Vagina (tissue), 2 donors: ENCODE measurements at regions not wholly inside any gene's neighbourhood (a gene's known extent, or its start where the extent isn't known, plus 50 kb on each side); places are given as distances from the start of the nearest gene placed in this dataset.

Experiments
- DNase-seq, 2 donors: peaks; one replicate each; pipeline ENCODE4 v3.0.0-alpha.2; 2017; ENCODE audit errors: extremely low spot score in 2 of 2
- H3K27ac ChIP-seq: fragments of 200-600 bp; sonication (generic); one replicate; pipeline ENCODE4 v1.5.1; 2019
- H3K27me3 ChIP-seq: fragments of 200-600 bp; sonication (generic); one replicate; pipeline ENCODE4 v1.5.1; 2019
- H3K36me3 ChIP-seq, 2 donors: fragments of 200-600 bp; sonication (generic); one replicate each; pipeline ENCODE4 v1.5.1; 2017 to 2019
- H3K4me1 ChIP-seq: fragments of 200-600 bp; sonication (generic); one replicate; pipeline ENCODE4 v1.5.1; 2019
- H3K4me3 ChIP-seq, 2 donors: fragments of 200-600 bp; sonication (generic); 1 replicate in 1 of 2; 2 replicates in 1 of 2; pipeline ENCODE4 v1.5.1; 2016 to 2019
- H3K9me3 ChIP-seq: fragments of 200-600 bp; sonication (generic); one replicate; pipeline ENCODE4 v1.5.1; 2019
- POLR2A ChIP-seq, 2 donors: fragments of 450-650 bp; IDR thresholded peaks; one replicate each; pipeline ENCODE4 v1.6.1; 2017; ENCODE audit warnings: antibody characterized with exemption in 2 of 2, mild to moderate bottlenecking in 2 of 2, moderate library complexity in 2 of 2
- POLR2AphosphoS5 ChIP-seq, 2 donors: sonication (generic); formaldehyde crosslinking; IDR thresholded peaks; one replicate each; pipeline ENCODE4 v1.9.0; 2017; ENCODE audit warnings: antibody characterized with exemption in 2 of 2, mild to moderate bottlenecking in 2 of 2, low read depth in 1 of 2; ENCODE audit not compliant: insufficient read depth in 1 of 2
- intact Hi-C: fragments of 100-400 bp; cut with DNase I; formaldehyde crosslinking; loops from one replicate; pipeline ENCODE4 v1.15.1; 2023
- TF ChIP-seq, protein P1 (sequence below), 3 experiments: fragments of 450-650 bp in 2 of 3; fragments of 200-600 bp in 1 of 3; sonication (generic) in 1 of 3; IDR thresholded peaks; one replicate each; pipeline ENCODE4 v1.5.1; 2017 to 2019; ENCODE audit warnings: antibody characterized with exemption in 3 of 3, mild to moderate bottlenecking in 2 of 3, moderate library complexity in 2 of 3

GRCh38 chr2:188645986-188646385 is 328.2 kb upstream of the COL3A1 start:
- no peaks in the 10 kb centered on the region for H3K36me3 ChIP-seq
- no peak for DNase-seq
- no peaks in the 10 kb centered on the region for H3K27me3 ChIP-seq
- intact Hi-C loops: no loop called here
- H3K9me3 ChIP-seq: no peaks in the 10 kb centered on the region
- H3K27ac ChIP-seq: no peak overlapping the region
- H3K4me1 ChIP-seq: no peaks in the 10 kb centered on the region
- TF ChIP-seq POLR2AphosphoS5 (IDR thresholded peaks at IDR 0.05; ENCODE audit: insufficient read depth in 1 of 2, low read depth in 1 of 2): no peak
- TF ChIP-seq, protein P1, sequence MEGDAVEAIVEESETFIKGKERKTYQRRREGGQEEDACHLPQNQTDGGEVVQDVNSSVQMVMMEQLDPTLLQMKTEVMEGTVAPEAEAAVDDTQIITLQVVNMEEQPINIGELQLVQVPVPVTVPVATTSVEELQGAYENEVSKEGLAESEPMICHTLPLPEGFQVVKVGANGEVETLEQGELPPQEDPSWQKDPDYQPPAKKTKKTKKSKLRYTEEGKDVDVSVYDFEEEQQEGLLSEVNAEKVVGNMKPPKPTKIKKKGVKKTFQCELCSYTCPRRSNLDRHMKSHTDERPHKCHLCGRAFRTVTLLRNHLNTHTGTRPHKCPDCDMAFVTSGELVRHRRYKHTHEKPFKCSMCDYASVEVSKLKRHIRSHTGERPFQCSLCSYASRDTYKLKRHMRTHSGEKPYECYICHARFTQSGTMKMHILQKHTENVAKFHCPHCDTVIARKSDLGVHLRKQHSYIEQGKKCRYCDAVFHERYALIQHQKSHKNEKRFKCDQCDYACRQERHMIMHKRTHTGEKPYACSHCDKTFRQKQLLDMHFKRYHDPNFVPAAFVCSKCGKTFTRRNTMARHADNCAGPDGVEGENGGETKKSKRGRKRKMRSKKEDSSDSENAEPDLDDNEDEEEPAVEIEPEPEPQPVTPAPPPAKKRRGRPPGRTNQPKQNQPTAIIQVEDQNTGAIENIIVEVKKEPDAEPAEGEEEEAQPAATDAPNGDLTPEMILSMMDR (IDR thresholded peaks at IDR 0.05): no peak
- no peak for TF ChIP-seq POLR2A (IDR thresholded peaks at IDR 0.05)
- H3K4me3 ChIP-seq: no peak overlapping the region

- no peaks in the 10 kb centered on the region for H3K36me3 ChIP-seq
- TF ChIP-seq, protein P1 (IDR thresholded peaks at IDR 0.05): no peak
- no peak for TF ChIP-seq POLR2A (IDR thresholded peaks at IDR 0.05)
- TF ChIP-seq POLR2AphosphoS5 (IDR thresholded peaks at IDR 0.05; ENCODE audit: insufficient read depth in 1 of 2, low read depth in 1 of 2): no peak
- no peaks in the 10 kb centered on the region for H3K9me3 ChIP-seq
- no peak for DNase-seq
- intact Hi-C loops: no loop called here
- no peaks in the 10 kb centered on the region for H3K27me3 ChIP-seq
- no peak overlapping the region for H3K4me3 ChIP-seq
- no peaks in the 10 kb centered on the region for H3K4me1 ChIP-seq
- H3K27ac ChIP-seq: no peak overlapping the region
Observed at GRCh38 chr2:188647430-188648070, 326.6 kb upstream of the COL3A1 start.

DNA sequence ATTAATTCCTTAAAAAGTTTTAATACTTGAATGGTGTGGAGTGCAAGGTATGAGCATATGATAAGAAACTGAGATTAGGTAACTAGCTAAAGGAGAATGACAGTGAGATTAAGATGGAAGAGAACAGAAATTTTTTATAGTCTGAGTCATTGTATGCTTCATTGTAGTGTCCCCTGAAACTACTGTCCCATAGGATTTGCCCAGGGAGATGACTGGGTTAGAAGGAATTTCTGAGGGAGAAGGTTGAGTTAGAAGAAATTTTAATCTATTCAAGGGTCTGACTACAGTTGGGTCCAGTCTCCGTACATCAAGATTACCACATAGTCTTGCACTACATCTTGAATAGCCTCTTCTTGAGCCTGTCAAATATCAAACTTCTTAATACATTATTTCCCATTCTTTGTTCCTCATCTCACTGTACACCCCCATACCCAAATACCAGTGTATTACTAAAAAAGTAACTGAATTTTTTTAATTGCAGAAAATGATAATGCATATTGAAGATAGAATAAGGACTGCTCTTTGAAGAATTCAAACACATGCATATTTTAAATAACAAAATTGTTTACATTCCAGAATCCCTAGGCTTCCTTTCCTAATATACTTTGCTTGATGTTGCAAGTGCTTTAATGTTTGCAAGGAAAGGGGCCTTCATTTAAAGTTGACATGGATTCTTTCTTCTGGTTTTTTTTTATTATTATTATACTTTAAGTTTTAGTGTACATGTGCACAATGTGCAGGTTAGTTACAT is 314.3 kb upstream of the COL3A1 start:
- H3K4me1 ChIP-seq: no peaks in the 10 kb centered on the region
- TF ChIP-seq, protein P1 (IDR thresholded peaks at IDR 0.05): no peak
- TF ChIP-seq POLR2A (IDR thresholded peaks at IDR 0.05) (no peak), POLR2AphosphoS5 (IDR thresholded peaks at IDR 0.05; ENCODE audit: insufficient read depth in 1 of 2, low read depth in 1 of 2) (no peak)
- DNase-seq: no peak
- no peaks in the 10 kb centered on the region for H3K9me3 ChIP-seq
- no peak overlapping the region for H3K4me3 ChIP-seq
- no peaks in the 10 kb centered on the region for H3K36me3 ChIP-seq
- no peaks in the 10 kb centered on the region for H3K27me3 ChIP-seq
- intact Hi-C loops: no loop called here
- no peak overlapping the region for H3K27ac ChIP-seq

DNA sequence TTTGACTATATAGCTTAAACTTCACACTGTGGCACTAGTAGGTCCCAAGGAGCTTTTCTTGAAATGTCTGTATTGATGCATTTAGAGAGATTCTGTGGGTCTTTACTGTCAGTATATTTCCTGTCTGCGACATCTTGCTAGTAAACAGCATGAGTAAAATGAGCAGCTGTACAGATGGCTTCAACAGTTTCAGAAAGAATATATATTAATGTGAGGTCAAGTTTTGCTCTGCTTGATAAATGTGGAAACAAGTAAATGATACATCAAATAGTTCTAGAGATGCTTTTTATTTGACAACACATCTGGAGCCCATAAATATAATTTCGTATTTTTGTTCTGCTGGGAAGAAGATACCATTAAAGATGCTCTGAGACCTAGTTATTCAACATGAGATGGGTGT is 310.9 kb upstream of the COL3A1 start:
- no peak overlapping the region for H3K4me3 ChIP-seq
- H3K27me3 ChIP-seq: no peaks in the 10 kb centered on the region
- DNase-seq: no peak
- H3K27ac ChIP-seq: no peak overlapping the region
- H3K9me3 ChIP-seq: no peaks in the 10 kb centered on the region
- intact Hi-C loops: no loop called here
- TF ChIP-seq POLR2AphosphoS5 (IDR thresholded peaks at IDR 0.05; ENCODE audit: insufficient read depth in 1 of 2, low read depth in 1 of 2) (no peak), POLR2A (IDR thresholded peaks at IDR 0.05) (no peak)
- TF ChIP-seq, protein P1 (IDR thresholded peaks at IDR 0.05): no peak
- H3K4me1 ChIP-seq: no peaks in the 10 kb centered on the region
- H3K36me3 ChIP-seq: no peaks in the 10 kb centered on the region

GRCh38 chr2:188664416-188664815 is 309.8 kb upstream of the COL3A1 start:
- TF ChIP-seq, protein P1 (IDR thresholded peaks at IDR 0.05): no peak
- no peak for TF ChIP-seq POLR2AphosphoS5 (IDR thresholded peaks at IDR 0.05; ENCODE audit: insufficient read depth in 1 of 2, low read depth in 1 of 2)
- intact Hi-C loops: no loop called here
- Histone ChIP-seq H3K4me3 (no peak overlapping the region), H3K27ac (no peak overlapping the region), H3K4me1 (no peaks in the 10 kb centered on the region), H3K9me3 (no peaks in the 10 kb centered on the region), H3K36me3 (no peaks in the 10 kb centered on the region), H3K27me3 (no peaks in the 10 kb centered on the region)
- DNase-seq: no peak
